ENCODE measurements at regions not wholly inside any gene's neighbourhood (a gene's known extent, or its start where the extent isn't known, plus 50 kb on each side); places are given as distances from the start of the nearest gene placed in this dataset.

DNA sequence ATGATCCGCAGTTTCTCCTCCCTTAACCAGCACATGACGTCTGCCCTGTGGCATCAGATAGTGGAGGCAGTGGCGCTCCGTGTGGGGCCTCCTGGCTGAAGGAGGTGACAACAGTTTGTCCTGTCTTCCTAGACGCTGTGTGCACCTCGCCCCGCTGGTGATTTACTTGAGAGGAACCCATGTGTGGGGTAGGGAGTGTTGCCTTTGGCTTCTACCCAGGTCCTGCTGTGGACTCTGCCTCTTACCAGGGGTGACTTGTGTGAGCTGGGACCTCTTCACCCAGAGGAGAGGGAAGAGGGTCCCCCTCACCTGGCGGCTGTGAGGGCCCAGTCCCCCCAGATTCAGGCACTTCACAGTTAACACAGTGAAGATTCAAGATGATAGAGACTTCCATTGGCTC lies 77.6 kb downstream of the TMEM18 start:
- H3K36me3 ChIP-seq, result no peaks in the 10 kb centered on the region
- no peak overlapping the region for H3K9ac ChIP-seq
- H3K4me1 ChIP-seq, result peaks cover 0 to 5% (median 0%) of the 10 kb centered on the region in 10 experiments; a peak in 1 of 20 replicates
- TF ChIP-seq Cebpa-rat (IDR thresholded peaks at IDR 0.05), result no peak
- no peaks in the 10 kb centered on the region for H3K9me3 ChIP-seq (replicated peaks in 1 of 11)
- H3K27ac ChIP-seq, result no peak overlapping the region
- H3K27me3 ChIP-seq, result no peaks in the 10 kb centered on the region
- H4K20me1 ChIP-seq, result no peaks in the 10 kb centered on the region
- no peak overlapping the region for H3K4me3 ChIP-seq
- no peak overlapping the region for H3K4me2 ChIP-seq

- H4K20me1 ChIP-seq, result no peaks in the 10 kb centered on the region
- H3K9ac ChIP-seq, result no peak overlapping the region
- no peaks in the 10 kb centered on the region for H3K27me3 ChIP-seq
- no peaks in the 10 kb centered on the region for H3K36me3 ChIP-seq
- H3K27ac ChIP-seq, result no peak overlapping the region
- no peak overlapping the region for H3K4me3 ChIP-seq
- no peaks in the 10 kb centered on the region for H3K9me3 ChIP-seq (replicated peaks in 1 of 11)
- peaks cover 0 to 5% (median 0%) of the 10 kb centered on the region in 10 experiments; a peak in 1 of 20 replicates for H3K4me1 ChIP-seq
- no peak for TF ChIP-seq Cebpa-rat (IDR thresholded peaks at IDR 0.05)
- H3K4me2 ChIP-seq, result 0 out of 22 replicates have a peak overlapping the region, but pooled peaks of 1 of the 11 experiments have one; percentile 9
Measured at GRCh38 chr2:598058-598802, 79.0 kb downstream of the TMEM18 start.

DNA sequence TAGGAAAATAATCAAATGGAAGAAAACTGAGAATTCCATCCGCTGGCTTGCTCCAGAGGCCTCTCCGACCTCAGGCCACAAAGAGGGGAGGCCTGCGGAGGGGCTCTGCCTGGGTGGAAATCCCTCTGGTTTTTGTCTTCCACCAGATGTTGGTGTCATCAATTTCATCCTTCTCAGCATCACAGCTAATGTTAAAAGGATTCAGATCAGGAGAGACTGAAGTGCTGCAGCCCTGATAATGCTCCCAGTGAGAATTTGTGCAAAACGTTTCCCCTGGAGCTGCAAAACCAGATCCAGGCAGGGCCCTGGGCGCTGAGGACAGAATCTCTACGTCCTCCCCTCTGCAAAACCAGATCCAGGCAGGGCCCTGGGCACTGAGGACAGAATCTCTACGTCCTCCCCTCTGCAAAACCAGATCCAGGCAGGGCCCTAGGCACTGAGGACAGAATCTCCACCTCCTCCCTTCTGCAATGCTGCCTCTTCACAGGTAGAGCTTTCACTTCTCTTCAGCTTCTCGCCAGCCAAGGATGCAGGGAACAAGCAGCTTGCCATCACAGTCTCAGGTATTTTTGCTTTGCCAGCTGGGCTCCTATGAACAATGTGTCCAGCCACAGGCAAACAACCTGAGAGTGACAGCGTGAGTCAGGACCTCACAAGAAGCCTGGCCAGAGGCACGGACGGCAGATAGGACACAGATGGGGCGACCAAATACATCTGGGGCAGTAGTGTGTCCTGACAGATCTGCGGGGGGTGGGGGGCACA lies 81.2 kb downstream of the TMEM18 start:
- Histone ChIP-seq H3K4me3 (no peak overlapping the region), H3K27me3 (no peaks in the 10 kb centered on the region), H3K36me3 (no peaks in the 10 kb centered on the region), H3K4me2 (no peak overlapping the region), H3K9ac (no peak overlapping the region), H3K9me3 (replicated peaks in 1 of 11) (no peaks in the 10 kb centered on the region), H3K4me1 (peaks cover 0 to 5% (median 0%) of the 10 kb centered on the region in 10 experiments; a peak in 1 of 20 replicates), H4K20me1 (no peaks in the 10 kb centered on the region), H3K27ac (no peak overlapping the region)
- TF ChIP-seq Cebpa-rat (IDR thresholded peaks at IDR 0.05), result no peak

DNA sequence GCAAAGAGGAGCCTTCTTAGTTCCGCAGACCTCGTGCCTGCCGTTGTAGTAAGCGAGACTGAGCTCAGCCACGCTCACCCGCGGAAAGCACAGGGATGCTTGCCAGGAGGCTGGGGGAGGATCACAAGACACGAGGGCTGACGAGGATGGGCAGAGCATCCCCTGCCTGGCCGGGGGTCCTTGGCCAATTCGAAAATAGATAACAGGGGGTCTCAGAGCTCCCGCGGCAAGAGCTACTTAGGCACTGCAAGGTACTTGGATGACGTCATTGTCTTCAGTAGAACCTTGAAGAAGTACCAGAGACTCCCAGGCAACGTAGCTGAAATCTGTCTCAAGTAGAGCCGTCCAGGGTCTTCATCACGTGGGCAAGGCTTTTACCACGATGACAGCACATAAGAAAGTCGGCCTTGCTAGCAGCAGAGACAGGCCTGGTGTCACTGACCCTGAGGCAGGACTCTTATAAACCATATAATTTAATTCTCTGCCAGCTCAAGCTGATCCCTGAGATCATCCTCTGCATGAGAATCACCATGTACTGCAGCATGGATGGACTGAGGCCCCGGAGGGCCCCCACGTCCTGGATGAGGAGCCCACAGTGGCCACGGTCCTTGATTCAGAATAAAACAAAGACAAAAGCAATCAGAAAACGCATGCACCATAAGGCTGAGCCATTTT lies 81.9 kb downstream of the TMEM18 start:
- Histone ChIP-seq H4K20me1 (no peaks in the 10 kb centered on the region), H3K36me3 (no peaks in the 10 kb centered on the region), H3K4me3 (no peak overlapping the region), H3K27ac (no peak overlapping the region), H3K4me1 (peaks cover 0 to 5% (median 0%) of the 10 kb centered on the region in 10 experiments; a peak in 1 of 20 replicates), H3K9ac (no peak overlapping the region), H3K4me2 (no peak overlapping the region), H3K9me3 (replicated peaks in 1 of 11) (no peaks in the 10 kb centered on the region), H3K27me3 (no peaks in the 10 kb centered on the region)
- TF ChIP-seq Cebpa-rat (IDR thresholded peaks at IDR 0.05), result no peak

DNA sequence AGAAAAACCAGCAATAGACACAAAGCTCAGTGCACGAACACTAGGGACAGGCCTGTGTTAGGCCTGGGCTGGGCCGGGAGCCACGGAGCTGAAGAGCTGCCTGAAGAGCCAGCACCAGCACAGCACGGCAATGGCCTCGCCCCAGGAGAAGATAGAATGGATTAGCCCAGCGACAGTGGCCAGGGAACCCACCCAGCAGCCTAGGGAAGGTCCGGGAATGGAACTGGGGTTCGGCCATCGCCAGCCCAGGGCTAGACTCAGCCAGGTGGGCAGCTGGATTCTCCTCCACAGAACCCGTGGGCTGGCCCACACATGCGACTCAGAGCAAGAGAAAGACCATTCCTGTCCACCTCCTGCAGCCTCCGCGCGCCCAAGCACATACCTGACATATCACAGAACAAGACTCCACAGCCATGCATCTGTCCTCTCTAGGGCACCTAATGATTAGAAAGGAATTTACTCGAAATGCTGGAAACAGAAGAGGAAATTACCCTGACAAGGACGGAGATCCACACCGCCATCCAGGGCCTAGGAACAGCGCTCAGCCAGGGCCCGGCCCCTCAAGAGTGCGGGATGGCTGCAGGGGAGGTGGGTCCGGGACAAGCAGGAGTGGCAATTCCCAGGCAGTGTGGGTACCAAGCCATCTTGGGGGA lies 82.8 kb downstream of the TMEM18 start:
- H3K9ac ChIP-seq, result no peak overlapping the region
- H4K20me1 ChIP-seq, result no peaks in the 10 kb centered on the region
- H3K4me1 ChIP-seq, result peaks cover 0 to 5% (median 0%) of the 10 kb centered on the region in 10 experiments; a peak in 1 of 20 replicates
- no peaks in the 10 kb centered on the region for H3K27me3 ChIP-seq
- no peaks in the 10 kb centered on the region for H3K36me3 ChIP-seq
- no peak for TF ChIP-seq Cebpa-rat (IDR thresholded peaks at IDR 0.05)
- H3K9me3 ChIP-seq (replicated peaks in 1 of 11), result no peaks in the 10 kb centered on the region
- no peak overlapping the region for H3K4me3 ChIP-seq
- no peak overlapping the region for H3K4me2 ChIP-seq
- H3K27ac ChIP-seq, result no peak overlapping the region

DNA sequence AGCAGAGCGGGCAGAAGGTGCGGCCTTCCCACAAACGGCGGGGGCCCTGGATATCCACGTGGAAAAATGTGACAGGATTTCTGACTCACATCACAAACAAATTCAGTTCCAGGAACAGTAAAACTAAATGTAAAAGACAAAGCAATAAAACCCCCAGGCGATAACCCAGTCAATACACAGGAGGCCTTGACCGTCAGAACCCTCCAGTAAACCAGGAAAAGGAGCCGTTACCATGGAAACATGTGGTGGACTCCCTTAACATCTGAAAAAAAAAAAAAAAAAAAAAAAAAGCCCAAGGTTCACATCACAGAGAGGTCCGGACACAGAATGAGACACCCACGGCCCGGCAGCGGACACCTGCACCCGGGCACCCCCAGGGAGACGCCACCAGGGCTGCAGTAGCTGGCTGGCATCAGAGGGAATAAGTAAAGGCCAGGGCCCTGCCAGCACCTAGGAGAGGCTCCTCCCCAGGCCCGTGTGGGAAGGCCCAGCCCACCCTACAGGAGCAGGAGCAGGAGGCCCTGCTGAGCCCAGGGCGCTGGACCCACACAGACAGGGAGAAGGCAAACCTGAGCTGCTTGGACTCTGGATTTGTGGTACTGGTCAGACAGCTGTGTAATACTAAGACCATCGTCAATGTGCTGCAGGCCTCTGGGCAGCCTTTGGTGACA lies 83.7 kb downstream of the TMEM18 start:
- H3K4me1 ChIP-seq, result peaks cover 0 to 5% (median 0%) of the 10 kb centered on the region in 10 experiments; a peak in 1 of 20 replicates
- H3K27me3 ChIP-seq, result no peaks in the 10 kb centered on the region
- H4K20me1 ChIP-seq, result no peaks in the 10 kb centered on the region
- H3K36me3 ChIP-seq, result no peaks in the 10 kb centered on the region
- H3K4me3 ChIP-seq, result no peak overlapping the region
- TF ChIP-seq Cebpa-rat (IDR thresholded peaks at IDR 0.05), result no peak
- no peak overlapping the region for H3K4me2 ChIP-seq
- H3K27ac ChIP-seq, result no peak overlapping the region
- H3K9me3 ChIP-seq (replicated peaks in 1 of 11), result no peaks in the 10 kb centered on the region
- no peak overlapping the region for H3K9ac ChIP-seq

DNA sequence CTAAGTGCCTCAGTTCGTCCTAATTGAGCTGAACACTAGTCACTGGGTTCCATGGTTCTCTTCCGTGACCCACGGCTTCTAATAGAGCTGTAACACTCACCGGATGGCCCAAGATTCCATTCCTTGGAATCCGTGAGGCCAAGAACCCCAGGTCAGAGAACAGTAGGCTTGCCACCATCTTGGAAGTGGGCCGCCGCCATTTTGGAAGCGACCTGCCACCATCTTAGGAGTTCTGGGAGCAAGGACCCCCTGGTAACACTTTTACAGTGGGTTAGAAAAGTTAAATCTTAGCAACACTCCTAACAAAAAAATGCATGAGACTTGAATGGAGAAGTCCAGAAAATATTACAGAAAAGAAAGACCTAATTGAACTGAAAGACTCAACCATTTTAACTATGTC lies 84.5 kb downstream of the TMEM18 start:
- Histone ChIP-seq H3K9ac (no peak overlapping the region), H3K4me1 (no peaks in the 10 kb centered on the region), H3K27ac (no peak overlapping the region), H3K9me3 (replicated peaks in 1 of 11) (no peaks in the 10 kb centered on the region), H3K27me3 (no peaks in the 10 kb centered on the region), H3K4me3 (no peak overlapping the region), H3K4me2 (no peak overlapping the region), H4K20me1 (no peaks in the 10 kb centered on the region), H3K36me3 (no peaks in the 10 kb centered on the region)
- TF ChIP-seq Cebpa-rat (IDR thresholded peaks at IDR 0.05), result no peak

GRCh38 chr2:590214-591175 lies 86.7 kb downstream of the TMEM18 start:
- H3K9me3 ChIP-seq (replicated peaks in 1 of 11), result no peaks in the 10 kb centered on the region
- no peak overlapping the region for H3K27ac ChIP-seq
- peaks cover 0 to 3% (median 0%) of the 10 kb centered on the region in 11 experiments; a peak in 2 of 22 replicates for H4K20me1 ChIP-seq
- H3K4me3 ChIP-seq, result no peak overlapping the region
- no peak overlapping the region for H3K4me2 ChIP-seq
- H3K4me1 ChIP-seq, result peaks cover 7 to 16% (median 7%) of the 10 kb centered on the region in 10 experiments
- peaks cover 0 to 7% (median 0%) of the 10 kb centered on the region in 11 experiments; a peak in 1 of 22 replicates for H3K27me3 ChIP-seq
- H3K9ac ChIP-seq, result no peak overlapping the region
- no peak for TF ChIP-seq Cebpa-rat (IDR thresholded peaks at IDR 0.05)
- H3K36me3 ChIP-seq, result no peaks in the 10 kb centered on the region
